ENCODE measurements at regions not wholly inside any gene's neighbourhood (a gene's known extent, or its start where the extent isn't known, plus 50 kb on each side); places are given as distances from the start of the nearest gene placed in this dataset.

DNA sequence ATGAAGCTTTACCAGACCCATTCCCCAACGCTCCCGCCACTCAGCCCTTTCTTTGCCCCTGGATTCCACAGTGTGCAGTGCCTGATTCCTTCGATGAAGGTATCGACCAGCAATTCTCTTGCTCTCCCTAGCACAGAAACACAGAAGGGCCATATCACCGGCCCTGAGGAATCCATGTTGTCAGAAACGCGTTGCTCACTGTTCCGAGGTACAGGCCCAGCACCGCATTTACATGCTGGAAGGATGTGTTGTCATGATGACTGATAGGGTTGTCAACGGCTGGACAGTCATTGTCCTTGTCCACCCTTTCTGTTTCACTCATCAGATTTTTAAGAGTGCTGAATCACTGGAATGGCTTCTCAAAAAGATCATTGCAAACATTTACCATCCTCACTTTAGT lies 57.2 kb upstream of the GPR6 start:
- no peak for DNase-seq (ENCODE audit: low spot score)
- TF ChIP-seq, protein P1, sequence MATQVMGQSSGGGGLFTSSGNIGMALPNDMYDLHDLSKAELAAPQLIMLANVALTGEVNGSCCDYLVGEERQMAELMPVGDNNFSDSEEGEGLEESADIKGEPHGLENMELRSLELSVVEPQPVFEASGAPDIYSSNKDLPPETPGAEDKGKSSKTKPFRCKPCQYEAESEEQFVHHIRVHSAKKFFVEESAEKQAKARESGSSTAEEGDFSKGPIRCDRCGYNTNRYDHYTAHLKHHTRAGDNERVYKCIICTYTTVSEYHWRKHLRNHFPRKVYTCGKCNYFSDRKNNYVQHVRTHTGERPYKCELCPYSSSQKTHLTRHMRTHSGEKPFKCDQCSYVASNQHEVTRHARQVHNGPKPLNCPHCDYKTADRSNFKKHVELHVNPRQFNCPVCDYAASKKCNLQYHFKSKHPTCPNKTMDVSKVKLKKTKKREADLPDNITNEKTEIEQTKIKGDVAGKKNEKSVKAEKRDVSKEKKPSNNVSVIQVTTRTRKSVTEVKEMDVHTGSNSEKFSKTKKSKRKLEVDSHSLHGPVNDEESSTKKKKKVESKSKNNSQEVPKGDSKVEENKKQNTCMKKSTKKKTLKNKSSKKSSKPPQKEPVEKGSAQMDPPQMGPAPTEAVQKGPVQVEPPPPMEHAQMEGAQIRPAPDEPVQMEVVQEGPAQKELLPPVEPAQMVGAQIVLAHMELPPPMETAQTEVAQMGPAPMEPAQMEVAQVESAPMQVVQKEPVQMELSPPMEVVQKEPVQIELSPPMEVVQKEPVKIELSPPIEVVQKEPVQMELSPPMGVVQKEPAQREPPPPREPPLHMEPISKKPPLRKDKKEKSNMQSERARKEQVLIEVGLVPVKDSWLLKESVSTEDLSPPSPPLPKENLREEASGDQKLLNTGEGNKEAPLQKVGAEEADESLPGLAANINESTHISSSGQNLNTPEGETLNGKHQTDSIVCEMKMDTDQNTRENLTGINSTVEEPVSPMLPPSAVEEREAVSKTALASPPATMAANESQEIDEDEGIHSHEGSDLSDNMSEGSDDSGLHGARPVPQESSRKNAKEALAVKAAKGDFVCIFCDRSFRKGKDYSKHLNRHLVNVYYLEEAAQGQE (IDR thresholded peaks at IDR 0.05): no peak
- TF ChIP-seq FOXA2 (IDR thresholded peaks at IDR 0.05) (no peak), NR2F2 (IDR thresholded peaks at IDR 0.05) (no peak), RAD21 (IDR thresholded peaks at IDR 0.05) (no peak), JUND (IDR thresholded peaks at IDR 0.05) (no peak), TAF1 (conservative IDR thresholded peaks at IDR 0.05) (no peak), RXRA (IDR thresholded peaks at IDR 0.05) (no peak), SP1 (IDR thresholded peaks at IDR 0.05) (no peak), GABPA (IDR thresholded peaks at IDR 0.05 in 1 of 2, conservative IDR thresholded peaks at IDR 0.05 in 1 of 2) (no peak), EGR1 (IDR thresholded peaks at IDR 0.05; ENCODE audit: low read depth in 2 of 2) (no peak), YY1 (IDR thresholded peaks at IDR 0.05) (no peak), HNF4G (IDR thresholded peaks at IDR 0.05) (no peak), FOXA1 (IDR thresholded peaks at IDR 0.05) (no peak)
- TF ChIP-seq, protein P2, sequence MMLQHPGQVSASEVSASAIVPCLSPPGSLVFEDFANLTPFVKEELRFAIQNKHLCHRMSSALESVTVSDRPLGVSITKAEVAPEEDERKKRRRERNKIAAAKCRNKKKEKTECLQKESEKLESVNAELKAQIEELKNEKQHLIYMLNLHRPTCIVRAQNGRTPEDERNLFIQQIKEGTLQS (IDR thresholded peaks at IDR 0.05): no peak
- TF ChIP-seq, protein P3, sequence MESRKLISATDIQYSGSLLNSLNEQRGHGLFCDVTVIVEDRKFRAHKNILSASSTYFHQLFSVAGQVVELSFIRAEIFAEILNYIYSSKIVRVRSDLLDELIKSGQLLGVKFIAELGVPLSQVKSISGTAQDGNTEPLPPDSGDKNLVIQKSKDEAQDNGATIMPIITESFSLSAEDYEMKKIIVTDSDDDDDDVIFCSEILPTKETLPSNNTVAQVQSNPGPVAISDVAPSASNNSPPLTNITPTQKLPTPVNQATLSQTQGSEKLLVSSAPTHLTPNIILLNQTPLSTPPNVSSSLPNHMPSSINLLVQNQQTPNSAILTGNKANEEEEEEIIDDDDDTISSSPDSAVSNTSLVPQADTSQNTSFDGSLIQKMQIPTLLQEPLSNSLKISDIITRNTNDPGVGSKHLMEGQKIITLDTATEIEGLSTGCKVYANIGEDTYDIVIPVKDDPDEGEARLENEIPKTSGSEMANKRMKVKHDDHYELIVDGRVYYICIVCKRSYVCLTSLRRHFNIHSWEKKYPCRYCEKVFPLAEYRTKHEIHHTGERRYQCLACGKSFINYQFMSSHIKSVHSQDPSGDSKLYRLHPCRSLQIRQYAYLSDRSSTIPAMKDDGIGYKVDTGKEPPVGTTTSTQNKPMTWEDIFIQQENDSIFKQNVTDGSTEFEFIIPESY (IDR thresholded peaks at IDR 0.05): no peak
- TF ChIP-seq, protein P4, sequence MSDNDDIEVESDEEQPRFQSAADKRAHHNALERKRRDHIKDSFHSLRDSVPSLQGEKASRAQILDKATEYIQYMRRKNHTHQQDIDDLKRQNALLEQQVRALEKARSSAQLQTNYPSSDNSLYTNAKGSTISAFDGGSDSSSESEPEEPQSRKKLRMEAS (IDR thresholded peaks at IDR 0.05): no peak
- TF ChIP-seq, protein P5, sequence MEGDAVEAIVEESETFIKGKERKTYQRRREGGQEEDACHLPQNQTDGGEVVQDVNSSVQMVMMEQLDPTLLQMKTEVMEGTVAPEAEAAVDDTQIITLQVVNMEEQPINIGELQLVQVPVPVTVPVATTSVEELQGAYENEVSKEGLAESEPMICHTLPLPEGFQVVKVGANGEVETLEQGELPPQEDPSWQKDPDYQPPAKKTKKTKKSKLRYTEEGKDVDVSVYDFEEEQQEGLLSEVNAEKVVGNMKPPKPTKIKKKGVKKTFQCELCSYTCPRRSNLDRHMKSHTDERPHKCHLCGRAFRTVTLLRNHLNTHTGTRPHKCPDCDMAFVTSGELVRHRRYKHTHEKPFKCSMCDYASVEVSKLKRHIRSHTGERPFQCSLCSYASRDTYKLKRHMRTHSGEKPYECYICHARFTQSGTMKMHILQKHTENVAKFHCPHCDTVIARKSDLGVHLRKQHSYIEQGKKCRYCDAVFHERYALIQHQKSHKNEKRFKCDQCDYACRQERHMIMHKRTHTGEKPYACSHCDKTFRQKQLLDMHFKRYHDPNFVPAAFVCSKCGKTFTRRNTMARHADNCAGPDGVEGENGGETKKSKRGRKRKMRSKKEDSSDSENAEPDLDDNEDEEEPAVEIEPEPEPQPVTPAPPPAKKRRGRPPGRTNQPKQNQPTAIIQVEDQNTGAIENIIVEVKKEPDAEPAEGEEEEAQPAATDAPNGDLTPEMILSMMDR (IDR thresholded peaks at IDR 0.05; ENCODE audit: low read depth, low read length, missing input control): no peak
- 92% methylated on average over 10 of the region's 10 CpGs for WGBS

DNA sequence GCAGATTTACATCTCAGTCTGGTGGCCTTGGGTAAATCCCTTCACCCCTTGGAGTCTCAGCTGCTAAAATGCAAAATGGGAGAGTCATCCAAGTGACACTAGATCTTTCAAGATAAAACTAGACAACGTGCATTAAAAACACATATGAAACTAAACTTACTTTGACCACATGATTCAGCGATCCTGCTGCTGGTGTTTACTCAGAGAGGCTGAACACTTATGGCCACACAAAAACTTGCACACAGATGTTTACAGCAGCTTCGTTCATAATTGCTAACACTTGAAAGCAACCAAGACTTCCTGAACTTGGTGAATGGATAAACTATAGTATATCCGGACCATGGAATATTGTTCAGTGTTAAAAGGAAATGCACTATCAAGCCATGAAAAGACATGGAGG lies 55.3 kb upstream of the GPR6 start:
- H3K4me3 ChIP-seq (ENCODE audit: low read depth in 1 of 3, low read length in 3 of 3): no peak overlapping the region
- no peak overlapping the region for H3K9ac ChIP-seq (ENCODE audit: low read depth in 1 of 2, low read length in 2 of 2)
- H3K27me3 ChIP-seq (ENCODE audit: control insufficient read depth in 4 of 4, insufficient read depth in 4 of 4, low read length in 3 of 4): no peaks in the 10 kb centered on the region
- 44% methylated on average over 4 of the region's 4 CpGs for WGBS
- no peaks in the 10 kb centered on the region for H3K4me1 ChIP-seq (ENCODE audit: control insufficient read depth in 4 of 4, insufficient read depth in 4 of 4, low read length in 3 of 4)
- no peaks in the 10 kb centered on the region for H3K36me3 ChIP-seq (ENCODE audit: control insufficient read depth in 4 of 4, insufficient read depth in 3 of 4, low read depth in 1 of 4, low read length in 3 of 4)
- no peaks in the 10 kb centered on the region for H3K9me3 ChIP-seq (ENCODE audit: control insufficient read depth in 4 of 4, low read length in 3 of 4)
- DNase-seq (ENCODE audit: low spot score): no peak
- H3K27ac ChIP-seq (ENCODE audit: low read depth in 1 of 2, low read length in 2 of 2): no peak overlapping the region
- TF ChIP-seq RAD21 (IDR thresholded peaks at IDR 0.05): no peak
- TF ChIP-seq JUND (IDR thresholded peaks at IDR 0.05): no peak
- no peak for TF ChIP-seq TAF1 (conservative IDR thresholded peaks at IDR 0.05)
- TF ChIP-seq, protein P2 (IDR thresholded peaks at IDR 0.05): no peak
- no peak for TF ChIP-seq SP1 (IDR thresholded peaks at IDR 0.05)
- TF ChIP-seq, protein P3 (IDR thresholded peaks at IDR 0.05): no peak
- TF ChIP-seq FOXA2 (IDR thresholded peaks at IDR 0.05): no peak
- no peak for TF ChIP-seq NR2F2 (IDR thresholded peaks at IDR 0.05)
- no peak for TF ChIP-seq YY1 (IDR thresholded peaks at IDR 0.05)
- no peak for TF ChIP-seq HNF4G (IDR thresholded peaks at IDR 0.05)
- TF ChIP-seq HNF4A (conservative IDR thresholded peaks at IDR 0.05): no peak
- TF ChIP-seq RXRA (IDR thresholded peaks at IDR 0.05): no peak
- TF ChIP-seq, protein P4 (IDR thresholded peaks at IDR 0.05): no peak
- no peak for TF ChIP-seq FOXA1 (IDR thresholded peaks at IDR 0.05)
- TF ChIP-seq EGR1 (IDR thresholded peaks at IDR 0.05; ENCODE audit: low read depth in 2 of 2): no peak

More for the DNA sequence above, 57.2 kb upstream of the GPR6 start:
- Histone ChIP-seq H3K27ac (ENCODE audit: low read depth in 1 of 2, low read length in 2 of 2) (no peak overlapping the region), H3K27me3 (ENCODE audit: control insufficient read depth in 4 of 4, insufficient read depth in 4 of 4, low read length in 3 of 4) (no peaks in the 10 kb centered on the region), H3K9ac (ENCODE audit: low read depth in 1 of 2, low read length in 2 of 2) (no peak overlapping the region), H3K4me1 (ENCODE audit: control insufficient read depth in 4 of 4, insufficient read depth in 4 of 4, low read length in 3 of 4) (no peaks in the 10 kb centered on the region), H3K9me3 (ENCODE audit: control insufficient read depth in 4 of 4, low read length in 3 of 4) (no peaks in the 10 kb centered on the region), H3K36me3 (ENCODE audit: control insufficient read depth in 4 of 4, insufficient read depth in 3 of 4, low read depth in 1 of 4, low read length in 3 of 4) (no peaks in the 10 kb centered on the region), H3K4me3 (ENCODE audit: low read depth in 1 of 3, low read length in 3 of 3) (no peak overlapping the region)

Data from liver (tissue), 8 donors.